ENCODE measurements at regions not wholly inside any gene's neighbourhood (a gene's known extent, or its start where the extent isn't known, plus 50 kb on each side); places are given as distances from the start of the nearest gene placed in this dataset.

GRCh38 chr15:36079021-36079420 is 500.4 kb upstream of the CDIN1 start:
- TF ChIP-seq CTCF (IDR thresholded peaks at IDR 0.05) (no peak), POLR2A (IDR thresholded peaks at IDR 0.05; ENCODE audit: low read depth) (no peak), POLR2AphosphoS5 (IDR thresholded peaks at IDR 0.05) (no peak), EP300 (IDR thresholded peaks at IDR 0.05) (no peak)

All from esophagus muscularis mucosa (tissue), 4 donors.